ENCODE measurements at regions not wholly inside any gene's neighbourhood (a gene's known extent, or its start where the extent isn't known, plus 50 kb on each side); places are given as distances from the start of the nearest gene placed in this dataset.

DNA sequence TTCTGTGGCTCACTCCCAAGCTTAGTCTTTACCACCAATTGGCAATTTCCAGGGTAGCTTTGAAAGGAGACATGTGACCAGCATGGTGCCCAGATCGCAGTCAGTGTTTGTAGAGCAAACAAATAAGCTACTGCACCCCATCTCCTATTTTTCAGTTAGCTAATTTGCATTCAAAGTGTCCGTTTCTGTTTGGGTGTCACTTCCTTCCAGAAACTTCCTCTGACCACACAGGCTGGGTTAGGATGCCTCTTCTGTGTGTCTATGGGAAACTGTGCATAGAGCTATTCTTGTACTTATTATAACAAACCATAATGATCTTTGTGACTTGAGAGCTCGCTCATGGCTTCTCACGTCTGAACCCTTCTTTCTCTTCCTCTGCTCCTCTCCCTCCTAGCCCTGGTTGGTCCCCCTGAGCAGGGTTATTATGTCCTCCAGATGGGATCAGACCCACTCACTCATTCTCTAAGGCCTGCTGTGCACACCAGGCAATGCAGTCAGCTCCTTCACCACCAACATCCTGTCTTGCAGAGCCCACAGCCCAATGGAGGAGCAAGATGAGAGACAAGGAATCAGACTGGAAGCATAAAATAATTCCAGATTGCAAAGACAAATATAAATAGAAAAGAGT is 101.2 kb upstream of the ALK start:
- TF ChIP-seq EZH2 (IDR thresholded peaks at IDR 0.05; ENCODE audit: borderline replicate concordance), result no peak
- TF ChIP-seq, protein P1, sequence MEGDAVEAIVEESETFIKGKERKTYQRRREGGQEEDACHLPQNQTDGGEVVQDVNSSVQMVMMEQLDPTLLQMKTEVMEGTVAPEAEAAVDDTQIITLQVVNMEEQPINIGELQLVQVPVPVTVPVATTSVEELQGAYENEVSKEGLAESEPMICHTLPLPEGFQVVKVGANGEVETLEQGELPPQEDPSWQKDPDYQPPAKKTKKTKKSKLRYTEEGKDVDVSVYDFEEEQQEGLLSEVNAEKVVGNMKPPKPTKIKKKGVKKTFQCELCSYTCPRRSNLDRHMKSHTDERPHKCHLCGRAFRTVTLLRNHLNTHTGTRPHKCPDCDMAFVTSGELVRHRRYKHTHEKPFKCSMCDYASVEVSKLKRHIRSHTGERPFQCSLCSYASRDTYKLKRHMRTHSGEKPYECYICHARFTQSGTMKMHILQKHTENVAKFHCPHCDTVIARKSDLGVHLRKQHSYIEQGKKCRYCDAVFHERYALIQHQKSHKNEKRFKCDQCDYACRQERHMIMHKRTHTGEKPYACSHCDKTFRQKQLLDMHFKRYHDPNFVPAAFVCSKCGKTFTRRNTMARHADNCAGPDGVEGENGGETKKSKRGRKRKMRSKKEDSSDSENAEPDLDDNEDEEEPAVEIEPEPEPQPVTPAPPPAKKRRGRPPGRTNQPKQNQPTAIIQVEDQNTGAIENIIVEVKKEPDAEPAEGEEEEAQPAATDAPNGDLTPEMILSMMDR (IDR thresholded peaks at IDR 0.05; ENCODE audit: poor library complexity), result no peak
- no peak for TF ChIP-seq EZH2phosphoT487 (IDR thresholded peaks at IDR 0.05; ENCODE audit: low read depth, severe bottlenecking, unreplicated experiment)
